ENCODE measurements at regions not wholly inside any gene's neighbourhood (a gene's known extent, or its start where the extent isn't known, plus 50 kb on each side); places are given as distances from the start of the nearest gene placed in this dataset.

DNA sequence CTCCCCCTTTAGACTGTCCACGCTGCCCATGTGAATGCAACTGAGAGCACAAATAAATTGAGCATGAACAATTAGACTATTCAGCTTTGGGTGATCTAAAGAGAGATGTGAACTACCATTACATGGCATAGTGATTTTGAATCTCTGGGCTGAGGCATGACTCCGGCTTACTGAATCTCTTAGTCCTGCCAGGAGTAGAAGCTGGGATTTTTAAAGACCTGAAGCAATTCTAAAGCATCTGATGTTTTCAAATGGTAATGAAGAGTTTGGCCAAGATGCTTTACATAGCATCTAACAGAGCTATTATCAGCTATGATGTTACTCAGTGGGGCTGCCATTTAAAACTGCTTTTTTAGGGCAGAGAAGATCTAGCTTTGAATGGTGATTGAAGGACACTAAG is 1059.1 kb downstream of the SORCS3 start:
- H3K4me3 ChIP-seq (ENCODE audit: low read depth in 2 of 2, low read length in 2 of 2) = no peak overlapping the region
- BruUV-seq (replicated peaks) = no TSS peak
- in situ Hi-C loops (cut with HindIII; ENCODE audit: low pct_unique_long_range_greater_than_20kb, low sequenced_read_pairs) (no loop called here), intact Hi-C loops (cut with micrococcal nuclease; ENCODE audit: unreplicated experiment) (no loop called here)
- H3K9me3 ChIP-seq (ENCODE audit: control insufficient read depth, insufficient read depth, low read depth, low read length) = no peaks in the 10 kb centered on the region
- H3K27ac ChIP-seq (ENCODE audit: low read length) = no peak overlapping the region
- H3K36me3 ChIP-seq (ENCODE audit: control insufficient read depth, insufficient read depth, low read length) = no peaks in the 10 kb centered on the region
- ATAC-seq (no peak), DNase-seq (ENCODE audit: low read depth, low spot score) (no peak)
- TF ChIP-seq SIN3A (IDR thresholded peaks at IDR 0.05; ENCODE audit: borderline replicate concordance, insufficient read depth, low read depth, low read length) (no peak), CTCF (IDR thresholded peaks at IDR 0.05) (no peak), TCF7L2 (IDR thresholded peaks at IDR 0.05; ENCODE audit: low read depth, low read length) (no peak), REST (IDR thresholded peaks at IDR 0.05; ENCODE audit: insufficient read depth in 1 of 2, low read depth in 2 of 2, low read length in 1 of 2) (no peak), POLR2AphosphoS5 (IDR thresholded peaks at IDR 0.05; ENCODE audit: low read depth, low read length) (no peak)
- H3K27me3 ChIP-seq (ENCODE audit: control insufficient read depth, insufficient read depth, low read length) = no peaks in the 10 kb centered on the region
- ChIA-PET POLR2A (no interaction called here), CTCF (no interaction called here)
- H3K4me1 ChIP-seq (ENCODE audit: control insufficient read depth, insufficient read depth, low read length) = no peaks in the 10 kb centered on the region

DNA sequence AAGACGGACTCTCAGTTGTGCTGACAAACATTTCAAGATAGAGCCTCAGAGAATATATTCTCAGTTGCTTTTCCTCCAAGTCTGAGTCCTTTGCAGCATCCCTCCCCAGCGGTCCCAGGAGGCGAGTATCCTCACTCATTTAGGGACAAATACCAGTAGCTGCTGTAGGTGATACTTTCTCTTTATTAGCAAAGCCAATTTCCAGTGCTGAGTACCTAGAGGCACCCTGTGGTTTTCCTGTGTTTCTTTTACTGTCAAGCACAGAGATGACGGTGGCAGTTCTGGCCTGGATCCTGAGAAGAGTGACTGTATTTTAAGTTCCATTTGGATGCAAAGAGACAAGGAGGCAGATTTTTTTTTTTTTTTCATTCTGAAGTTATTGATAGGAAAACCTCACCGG is 1058.4 kb downstream of the SORCS3 start:
- ChIA-PET CTCF (no interaction called here), POLR2A (no interaction called here)
- H3K27ac ChIP-seq (ENCODE audit: low read length) = no peak overlapping the region
- BruUV-seq (replicated peaks) = no TSS peak
- intact Hi-C loops (cut with micrococcal nuclease; ENCODE audit: unreplicated experiment) (no loop called here), in situ Hi-C loops (cut with HindIII; ENCODE audit: low pct_unique_long_range_greater_than_20kb, low sequenced_read_pairs) (no loop called here)
- no peaks in the 10 kb centered on the region for H3K4me1 ChIP-seq (ENCODE audit: control insufficient read depth, insufficient read depth, low read length)
- H3K4me3 ChIP-seq (ENCODE audit: low read depth in 2 of 2, low read length in 2 of 2) = no peak overlapping the region
- no peaks in the 10 kb centered on the region for H3K36me3 ChIP-seq (ENCODE audit: control insufficient read depth, insufficient read depth, low read length)
- DNase-seq (ENCODE audit: low read depth, low spot score) (no peak), ATAC-seq (no peak)
- H3K9me3 ChIP-seq (ENCODE audit: control insufficient read depth, insufficient read depth, low read depth, low read length) = no peaks in the 10 kb centered on the region
- TF ChIP-seq CTCF (IDR thresholded peaks at IDR 0.05) = no peak
- H3K27me3 ChIP-seq (ENCODE audit: control insufficient read depth, insufficient read depth, low read length) = no peaks in the 10 kb centered on the region

GRCh38 chr10:105698592-105698991 is 1057.5 kb downstream of the SORCS3 start:
- H3K4me3 ChIP-seq (ENCODE audit: low read depth in 2 of 2, low read length in 2 of 2) = no peak overlapping the region
- in situ Hi-C loops (cut with HindIII; ENCODE audit: low pct_unique_long_range_greater_than_20kb, low sequenced_read_pairs) = no loop called here
- BruUV-seq (replicated peaks) = no TSS peak
- intact Hi-C loops (cut with micrococcal nuclease; ENCODE audit: unreplicated experiment) = no loop called here
- H3K4me1 ChIP-seq (ENCODE audit: control insufficient read depth, insufficient read depth, low read length) = no peaks in the 10 kb centered on the region
- H3K9me3 ChIP-seq (ENCODE audit: control insufficient read depth, insufficient read depth, low read depth, low read length) = no peaks in the 10 kb centered on the region
- no peak overlapping the region for H3K27ac ChIP-seq (ENCODE audit: low read length)
- DNase-seq (ENCODE audit: low read depth, low spot score) (no peak), ATAC-seq (no peak)
- POLR2A ChIA-PET = no interaction called here
- TF ChIP-seq SIN3A (IDR thresholded peaks at IDR 0.05; ENCODE audit: borderline replicate concordance, insufficient read depth, low read depth, low read length) = no peak
- no peak for TF ChIP-seq TCF7L2 (IDR thresholded peaks at IDR 0.05; ENCODE audit: low read depth, low read length)
- TF ChIP-seq REST (IDR thresholded peaks at IDR 0.05; ENCODE audit: insufficient read depth in 1 of 2, low read depth in 2 of 2, low read length in 1 of 2) = no peak
- TF ChIP-seq POLR2AphosphoS5 (IDR thresholded peaks at IDR 0.05; ENCODE audit: low read depth, low read length) = no peak
- TF ChIP-seq CTCF (IDR thresholded peaks at IDR 0.05) = no peak
- H3K27me3 ChIP-seq (ENCODE audit: control insufficient read depth, insufficient read depth, low read length) = no peaks in the 10 kb centered on the region
- no peaks in the 10 kb centered on the region for H3K36me3 ChIP-seq (ENCODE audit: control insufficient read depth, insufficient read depth, low read length)
- CTCF ChIA-PET = no interaction called here

Measured in Panc1 (cell line).